GM21786 (cell line): ENCODE measurements at regions not wholly inside any gene's neighbourhood (a gene's known extent, or its start where the extent isn't known, plus 50 kb on each side); places are given as distances from the start of the nearest gene placed in this dataset.
"Not testable (repeated sequence)": the region's sequence is repeated elsewhere in the genome, so short reads cannot be mapped to it uniquely, and the experiment has no call there.

ENCODE experiments used
- ATAC-seq: cut with Tn5 transposase; IDR thresholded peaks from one replicate; pipeline ENCODE4 v1.9.1; 2021; ENCODE audit not compliant: unreplicated experiment

- no peak for ATAC-seq
These were observed 446.2 kb upstream of the ALCAM start for GRCh38 chr3:104920512-104920911.

- ATAC-seq: no peak
These were observed 432.7 kb upstream of the ALCAM start for GRCh38 chr3:104933972-104934371.

- no peak for ATAC-seq
These were observed 431.1 kb upstream of the ALCAM start for GRCh38 chr3:104935613-104936012.

GRCh38 chr3:104939196-104939595 is 427.5 kb upstream of the ALCAM start:
- ATAC-seq: no peak

- ATAC-seq: no peak
These were observed 424.9 kb upstream of the ALCAM start for GRCh38 chr3:104941785-104942184.

GRCh38 chr3:104943974-104944373 is 422.7 kb upstream of the ALCAM start:
- no peak for ATAC-seq

GRCh38 chr3:104947943-104948342 is 418.8 kb upstream of the ALCAM start:
- no peak for ATAC-seq

- ATAC-seq: not testable (repeated sequence)
These were observed 416.9 kb upstream of the ALCAM start for GRCh38 chr3:104949810-104950209.

GRCh38 chr3:104951426-104951825 is 415.3 kb upstream of the ALCAM start:
- no peak for ATAC-seq

GRCh38 chr3:104952146-104952972 is 414.4 kb upstream of the ALCAM start:
- no peak for ATAC-seq

GRCh38 chr3:104956620-104957345 is 409.9 kb upstream of the ALCAM start:
- ATAC-seq: no peak

- no peak for ATAC-seq
These were observed 406.1 kb upstream of the ALCAM start for GRCh38 chr3:104960579-104960978.

GRCh38 chr3:104961851-104962250 is 404.9 kb upstream of the ALCAM start:
- no peak for ATAC-seq

GRCh38 chr3:104974316-104974715 is 392.4 kb upstream of the ALCAM start:
- no peak for ATAC-seq

GRCh38 chr3:104977719-104978118 is 389.0 kb upstream of the ALCAM start:
- ATAC-seq: no peak

- ATAC-seq: no peak
These were observed 384.6 kb upstream of the ALCAM start for GRCh38 chr3:104982130-104982529.

GRCh38 chr3:104987859-104988258 is 378.9 kb upstream of the ALCAM start:
- no peak for ATAC-seq

GRCh38 chr3:104988496-104988895 is 378.2 kb upstream of the ALCAM start:
- ATAC-seq: no peak

GRCh38 chr3:104989878-104990277 is 376.8 kb upstream of the ALCAM start:
- no peak for ATAC-seq

GRCh38 chr3:104990758-104991157 is 376.0 kb upstream of the ALCAM start:
- no peak for ATAC-seq

GRCh38 chr3:104992676-104993075 is 374.0 kb upstream of the ALCAM start:
- no peak for ATAC-seq

GRCh38 chr3:105006164-105006563 is 360.5 kb upstream of the ALCAM start:
- no peak for ATAC-seq
